PC-9 (cell line): ENCODE measurements at regions not wholly inside any gene's neighbourhood (a gene's known extent, or its start where the extent isn't known, plus 50 kb on each side); places are given as distances from the start of the nearest gene placed in this dataset.
"Not testable (repeated sequence)": the region's sequence is repeated elsewhere in the genome, so short reads cannot be mapped to it uniquely, and the experiment has no call there.

Experiments
- BruUV-seq: library from RNA; stranded (reverse); fragments of 400-500 nt; replicated peaks from 2 replicates; lab custom pipeline; 2021; lab: Mats Ljungman, UMichigan
- CTCF ChIA-PET: fragments of 300-600 bp; sonication (Branson Sonifier 250); formaldehyde crosslinking; loops from one replicate; lab custom pipeline; 2022; ENCODE audit warnings: antibody characterized with exemption; lab: Charles Lee
- POLR2A ChIA-PET: fragments of 300-600 bp; sonication (Branson Sonifier 250); formaldehyde crosslinking; loops from one replicate; lab custom pipeline; 2022; ENCODE audit warnings: antibody characterized with exemption; ENCODE audit not compliant: unreplicated experiment; lab: Charles Lee
- DNase-seq, 2 experiments: peaks; one replicate each; pipeline versions ENCODE4 v3.0.0 to v3.0.0-alpha.2; 2015 to 2022; ENCODE audit warnings: mixed read lengths in 1 of 2
- H2AFZ ChIP-seq: fragments of 200-600 bp; sonication (generic); 2 replicates; pipeline ENCODE4 v1.8.1; 2017; ENCODE audit warnings: antibody characterized with exemption
- H3F3A ChIP-seq: fragments of 200-600 bp; sonication (generic); 2 replicates; pipeline ENCODE4 v1.8.1; 2017; ENCODE audit warnings: antibody characterized with exemption, mild to moderate bottlenecking, low read depth; ENCODE audit not compliant: insufficient read depth
- H3K27ac ChIP-seq: fragments of 200-600 bp; sonication (generic); 2 replicates; pipeline ENCODE4 v1.6.1; 2016; ENCODE audit warnings: mixed run types
- H3K27me3 ChIP-seq: fragments of 200-600 bp; sonication (generic); 2 replicates; pipeline ENCODE4 v1.6.1; 2016; ENCODE audit warnings: low read depth, mixed run types; ENCODE audit not compliant: insufficient read depth
- H3K36me3 ChIP-seq: fragments of 200-600 bp; sonication (generic); 2 replicates; pipeline ENCODE4 v1.6.1; 2016; ENCODE audit warnings: low read depth, mixed run types
- H3K4me1 ChIP-seq: fragments of 200-600 bp; sonication (generic); replicated peaks from 2 replicates; pipeline ENCODE4 v1.6.1; 2016; ENCODE audit warnings: mixed run types; ENCODE audit not compliant: insufficient read depth
- H3K4me2 ChIP-seq: fragments of 200-600 bp; sonication (generic); 2 replicates; pipeline ENCODE4 v1.6.1; 2017; ENCODE audit warnings: mixed run types
- H3K4me3 ChIP-seq: fragments of 200-600 bp; sonication (generic); 2 replicates; pipeline ENCODE4 v1.6.1; 2016; ENCODE audit warnings: mixed run types
- H3K79me2 ChIP-seq: fragments of 200-600 bp; sonication (generic); 2 replicates; pipeline ENCODE4 v1.6.1; 2017; ENCODE audit warnings: low read depth, mixed run types
- H3K9me2 ChIP-seq: fragments of 200-600 bp; sonication (generic); 2 replicates; pipeline ENCODE4 v1.8.1; 2017; ENCODE audit warnings: mild to moderate bottlenecking; ENCODE audit not compliant: insufficient read depth
- H3K9me3 ChIP-seq: fragments of 200-600 bp; sonication (generic); 2 replicates; pipeline ENCODE4 v1.8.1; 2016; ENCODE audit warnings: low read depth; ENCODE audit not compliant: insufficient read depth
- H4K20me1 ChIP-seq: fragments of 200-600 bp; sonication (generic); 2 replicates; pipeline ENCODE4 v1.8.1; 2017; ENCODE audit not compliant: insufficient read depth
- EZH2 ChIP-seq: fragments of 200-600 bp; sonication (generic); IDR thresholded peaks from 2 replicates; pipeline ENCODE4 v1.8.0; 2017; ENCODE audit warnings: antibody characterized with exemption, low read depth
- intact Hi-C: fragments of 100-400 bp; cut with micrococcal nuclease; formaldehyde crosslinking; loops from one replicate; pipeline ENCODE4 v1.10.0; 2022; ENCODE audit not compliant: unreplicated experiment
- TF ChIP-seq, protein P1 (sequence below): fragments of 200-600 bp; sonication (generic); conservative IDR thresholded peaks from 2 replicates; pipeline ENCODE4 v1.6.1; 2017; ENCODE audit warnings: mixed run types, antibody characterized with exemption, mild to moderate bottlenecking, moderate library complexity

DNA sequence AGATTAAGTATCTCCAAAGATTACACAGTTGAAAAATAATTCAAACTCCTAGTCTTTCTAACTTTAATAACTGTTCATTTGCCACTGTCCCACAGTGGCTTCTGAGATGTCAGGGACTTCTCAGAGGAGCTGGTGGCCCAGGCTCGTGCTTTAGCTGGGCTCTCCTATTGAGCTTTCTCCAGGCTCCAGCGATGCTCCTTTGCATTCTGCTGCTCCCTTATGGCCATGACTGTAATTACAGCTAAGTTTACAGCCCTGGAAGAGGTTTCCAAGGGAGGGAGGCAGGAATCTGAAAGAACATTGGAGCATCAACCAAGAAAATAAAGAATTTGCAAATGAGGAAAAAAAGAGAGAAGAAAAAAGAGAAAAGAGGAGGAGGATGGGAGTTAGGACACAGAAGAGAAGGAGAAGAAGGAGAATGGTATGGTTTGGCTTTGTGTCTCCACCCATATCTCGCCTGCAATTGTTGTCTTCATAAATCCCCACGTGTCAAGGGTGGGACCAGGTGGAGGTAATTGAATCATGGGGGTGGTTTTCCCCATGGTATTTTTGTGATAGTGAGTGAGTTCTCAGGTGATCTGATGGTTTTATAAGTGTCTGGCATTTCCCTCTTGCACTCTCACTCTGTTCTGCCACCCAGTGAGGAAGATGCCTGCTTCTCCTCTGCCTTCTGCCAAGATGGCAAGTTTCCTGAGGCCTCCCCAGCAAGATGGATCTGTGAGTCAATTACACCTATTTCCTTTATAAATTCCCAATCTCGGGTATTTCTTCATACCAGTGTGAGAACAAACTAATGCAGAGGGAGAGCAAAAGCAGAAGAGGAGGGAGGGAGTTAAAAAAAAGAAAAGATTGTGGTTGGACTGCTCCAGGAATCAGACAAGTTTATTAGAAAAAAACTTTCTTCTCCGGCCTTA, 857.0 kb downstream of the KCNA4 start:
- H3K9me3 ChIP-seq = no peaks in the 10 kb centered on the region
- no peak overlapping the region for H3K4me2 ChIP-seq
- peak in 1 of 2 experiments; percentile 48 for DNase-seq
- H3K4me3 ChIP-seq = no peak overlapping the region
- no peak overlapping the region for H2AFZ ChIP-seq
- H3K4me1 ChIP-seq = no peaks in the 10 kb centered on the region
- no peaks in the 10 kb centered on the region for H4K20me1 ChIP-seq
- no peaks in the 10 kb centered on the region for H3K9me2 ChIP-seq
- H3K27ac ChIP-seq = no peak overlapping the region
- TF ChIP-seq, protein P1, sequence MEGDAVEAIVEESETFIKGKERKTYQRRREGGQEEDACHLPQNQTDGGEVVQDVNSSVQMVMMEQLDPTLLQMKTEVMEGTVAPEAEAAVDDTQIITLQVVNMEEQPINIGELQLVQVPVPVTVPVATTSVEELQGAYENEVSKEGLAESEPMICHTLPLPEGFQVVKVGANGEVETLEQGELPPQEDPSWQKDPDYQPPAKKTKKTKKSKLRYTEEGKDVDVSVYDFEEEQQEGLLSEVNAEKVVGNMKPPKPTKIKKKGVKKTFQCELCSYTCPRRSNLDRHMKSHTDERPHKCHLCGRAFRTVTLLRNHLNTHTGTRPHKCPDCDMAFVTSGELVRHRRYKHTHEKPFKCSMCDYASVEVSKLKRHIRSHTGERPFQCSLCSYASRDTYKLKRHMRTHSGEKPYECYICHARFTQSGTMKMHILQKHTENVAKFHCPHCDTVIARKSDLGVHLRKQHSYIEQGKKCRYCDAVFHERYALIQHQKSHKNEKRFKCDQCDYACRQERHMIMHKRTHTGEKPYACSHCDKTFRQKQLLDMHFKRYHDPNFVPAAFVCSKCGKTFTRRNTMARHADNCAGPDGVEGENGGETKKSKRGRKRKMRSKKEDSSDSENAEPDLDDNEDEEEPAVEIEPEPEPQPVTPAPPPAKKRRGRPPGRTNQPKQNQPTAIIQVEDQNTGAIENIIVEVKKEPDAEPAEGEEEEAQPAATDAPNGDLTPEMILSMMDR = peak; percentile 79
- no peak for TF ChIP-seq EZH2
- CTCF ChIA-PET = interaction anchor here (0.6 to 1.1 kb wide), 7 partner anchors 26 to 1461 kb away, joined by 3 to 7 read pairs (median 3); no protein-coding TSS in a partner anchor
- H3K79me2 ChIP-seq = no peaks in the 10 kb centered on the region
- intact Hi-C loops = loop anchor here (2.0 to 10.0 kb wide), 4 partner anchors 135 to 1458 kb away; partner anchors contain the start of gene BDNF
- POLR2A ChIA-PET = interaction anchor here (0.6 to 0.7 kb wide), 2 partner anchors 14 to 120 kb away, joined by 3 to 4 read pairs; no protein-coding TSS in a partner anchor
- BruUV-seq = no TSS peak
- H3K27me3 ChIP-seq = no peaks in the 10 kb centered on the region
- no peaks in the 10 kb centered on the region for H3F3A ChIP-seq
- no peaks in the 10 kb centered on the region for H3K36me3 ChIP-seq

DNA sequence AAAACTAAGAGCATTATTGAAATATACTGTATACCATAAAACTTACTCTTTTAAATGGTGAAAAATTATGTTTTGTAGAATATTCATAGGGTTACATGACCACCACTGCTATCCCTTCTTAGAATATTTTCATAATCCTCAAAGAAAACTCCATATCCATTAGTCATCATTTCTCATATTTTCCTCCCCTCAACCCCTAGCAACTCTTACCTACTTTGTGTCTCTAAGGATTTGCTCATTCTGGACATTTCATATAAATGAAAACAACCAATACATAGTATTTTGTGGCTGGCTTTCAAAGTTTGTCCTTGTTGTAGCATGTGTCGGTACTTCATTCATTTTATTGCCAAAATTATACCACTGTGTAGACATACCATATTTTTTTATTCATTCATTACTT, 863.8 kb downstream of the KCNA4 start:
- Histone ChIP-seq H3F3A (no peaks in the 10 kb centered on the region), H4K20me1 (no peaks in the 10 kb centered on the region), H3K27ac (no peak overlapping the region), H3K27me3 (no peaks in the 10 kb centered on the region), H2AFZ (no peak overlapping the region), H3K79me2 (no peaks in the 10 kb centered on the region), H3K4me2 (no peak overlapping the region), H3K36me3 (no peaks in the 10 kb centered on the region), H3K9me3 (no peaks in the 10 kb centered on the region), H3K9me2 (no peaks in the 10 kb centered on the region), H3K4me3 (no peak overlapping the region), H3K4me1 (no peaks in the 10 kb centered on the region)
- no peak for TF ChIP-seq EZH2
- TF ChIP-seq, protein P1 = no peak
- CTCF ChIA-PET = no interaction called here
- POLR2A ChIA-PET = no interaction called here
- no peak for DNase-seq
- intact Hi-C loops = loop anchor here (10.0 kb wide), 1 partner anchor 318 kb away; no protein-coding TSS in a partner anchor
- no TSS peak for BruUV-seq

DNA sequence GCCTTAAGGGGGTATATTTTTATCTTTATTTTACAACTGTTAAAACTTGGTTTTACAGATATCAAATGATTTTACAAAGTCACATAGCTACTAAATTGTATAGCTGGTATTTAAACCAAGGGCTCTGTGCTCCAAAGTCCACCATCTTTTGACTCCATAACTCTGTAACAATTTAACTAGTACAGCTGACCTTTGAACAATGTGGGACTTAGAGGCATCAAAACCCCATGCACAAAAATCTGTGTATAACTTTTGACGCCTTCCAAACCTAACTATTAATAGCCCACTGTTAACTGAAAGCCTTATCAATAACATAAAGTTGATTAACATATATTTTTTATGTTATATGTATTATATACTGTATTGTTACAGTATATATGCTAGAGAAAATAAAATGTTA, 874.3 kb downstream of the KCNA4 start:
- H3K4me3 ChIP-seq, intact Hi-C loops, H3K9me3 ChIP-seq, H3K27ac ChIP-seq, H3F3A ChIP-seq, H2AFZ ChIP-seq, H3K27me3 ChIP-seq, H3K4me1 ChIP-seq, CTCF ChIA-PET, H3K79me2 ChIP-seq, H3K36me3 ChIP-seq, H3K9me2 ChIP-seq, DNase-seq, POLR2A ChIA-PET, H4K20me1 ChIP-seq, BruUV-seq, H3K4me2 ChIP-seq: not testable (repeated sequence)
